Limb (tissue), 2 donors: ENCODE measurements at regions not wholly inside any gene's neighbourhood (a gene's known extent, or its start where the extent isn't known, plus 50 kb on each side); places are given as distances from the start of the nearest gene placed in this dataset.
"Not testable (repeated sequence)": the region's sequence is repeated elsewhere in the genome, so short reads cannot be mapped to it uniquely, and the experiment has no call there.

ENCODE experiments used
- DNase-seq, 2 donors: peaks; one replicate each; pipeline ENCODE4 v3.0.0-alpha.2; 2016; ENCODE audit errors: extremely low spot score in 2 of 2

GRCh38 chr13:30071969-30072817 is 221.8 kb upstream of the UBL3 start:
- DNase-seq, result no peak

DNA sequence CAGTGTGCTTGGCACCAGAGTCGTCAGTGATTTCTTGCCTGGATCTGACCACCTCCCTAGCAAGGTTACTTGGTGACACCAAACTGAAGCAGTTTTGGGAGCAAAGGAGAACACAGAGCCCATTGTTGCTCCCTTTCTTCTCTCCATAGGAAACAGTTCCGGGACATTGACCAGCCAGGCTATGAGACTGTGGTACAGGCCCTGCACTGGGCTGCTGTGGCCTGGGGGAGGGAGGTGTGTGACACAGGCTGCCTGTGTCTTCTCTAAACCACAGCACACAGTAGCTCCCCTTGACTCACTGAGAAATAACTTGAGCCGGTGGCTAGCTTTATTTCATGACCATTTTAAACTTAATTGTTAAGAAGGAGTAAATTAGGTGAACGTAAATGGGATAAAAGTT is 214.8 kb upstream of the UBL3 start:
- DNase-seq, result no peak

DNA sequence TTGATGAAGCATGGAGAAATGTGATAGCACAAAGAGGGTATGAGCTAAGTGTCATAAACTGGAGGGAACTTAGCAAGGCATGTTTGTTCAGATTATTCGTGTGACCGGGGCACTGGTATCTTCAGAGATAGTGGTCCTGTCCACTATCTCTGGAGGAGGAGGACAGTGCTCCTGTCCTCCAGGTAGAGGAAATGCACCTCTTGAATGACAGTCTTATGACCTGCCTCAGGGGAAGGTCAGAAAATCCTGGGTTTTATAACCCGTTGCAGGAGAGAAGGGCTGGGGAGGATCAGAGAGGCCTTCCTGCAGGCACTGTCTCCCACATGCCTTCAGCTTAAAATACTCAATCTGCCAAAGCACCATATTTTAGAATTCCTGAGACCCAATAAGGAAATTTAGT is 213.5 kb upstream of the UBL3 start:
- no peak for DNase-seq

- DNase-seq, result no peak
These were observed 210.8 kb upstream of the UBL3 start for GRCh38 chr13:30061217-30061616.

DNA sequence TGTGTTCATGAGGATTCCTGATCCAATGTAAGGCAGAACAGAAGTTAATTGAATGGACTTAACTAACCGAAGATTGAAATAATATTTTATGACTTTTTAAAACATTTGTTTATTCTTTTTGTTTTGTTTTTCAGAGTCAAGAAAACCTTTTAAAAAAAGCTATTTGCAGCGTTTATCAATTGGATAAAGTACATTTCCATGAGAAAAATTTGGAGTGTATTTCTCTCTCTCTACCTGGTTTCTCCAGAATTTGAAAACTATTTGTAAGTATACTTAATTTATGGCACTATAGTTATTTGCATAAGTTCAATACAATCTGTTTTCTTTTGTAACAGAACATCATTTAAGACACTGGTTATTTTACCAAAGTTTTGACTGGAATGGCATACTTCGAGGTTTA is 208.0 kb upstream of the UBL3 start:
- no peak for DNase-seq

DNA sequence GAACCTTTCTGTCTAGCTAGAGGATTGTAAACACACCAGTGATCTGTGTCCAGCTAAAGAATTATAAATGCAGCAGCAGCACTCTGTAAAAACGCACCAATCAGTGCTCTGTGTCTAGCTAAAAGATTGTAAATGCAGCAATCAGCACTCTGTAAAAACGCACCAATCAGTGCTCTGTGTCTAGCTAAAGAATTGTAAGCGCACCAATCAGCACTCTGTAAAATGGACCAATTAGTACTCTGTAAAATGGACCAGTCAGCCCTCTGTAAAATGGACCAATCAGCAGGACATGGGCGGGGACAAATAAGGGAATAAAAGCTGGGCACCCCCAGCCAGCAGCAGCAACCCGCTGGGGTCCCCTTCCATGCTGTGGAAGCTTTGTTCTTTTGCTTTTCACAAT is 204.1 kb upstream of the UBL3 start:
- not testable (repeated sequence) for DNase-seq

GRCh38 chr13:30053939-30054338 is 203.5 kb upstream of the UBL3 start:
- no peak for DNase-seq

GRCh38 chr13:30052120-30052519 is 201.7 kb upstream of the UBL3 start:
- no peak for DNase-seq

DNA sequence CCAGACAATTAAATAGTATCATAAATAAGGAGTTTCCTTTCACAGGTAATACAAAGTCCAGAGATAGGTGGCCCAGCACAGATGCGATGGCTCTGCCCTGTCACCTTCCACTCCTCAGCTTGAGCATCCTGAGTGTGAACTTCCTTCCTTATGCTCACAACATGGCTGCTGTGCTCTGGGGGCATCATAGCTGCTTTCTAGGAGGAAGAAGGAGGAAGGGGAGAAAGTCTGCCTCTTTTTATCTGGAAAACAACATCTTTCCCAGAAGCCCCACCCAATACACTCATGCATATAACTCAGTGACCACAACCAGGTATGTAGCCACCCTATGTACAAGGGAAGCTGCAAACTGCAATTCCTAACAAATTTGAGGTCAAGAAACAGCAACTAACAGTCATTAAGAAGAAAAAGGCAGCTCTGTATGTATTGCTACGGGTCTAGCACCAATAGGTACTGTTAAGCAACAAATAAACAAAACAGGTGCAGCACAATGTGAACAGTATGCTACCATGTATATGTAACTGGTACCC is 201.2 kb upstream of the UBL3 start:
- DNase-seq, result no peak

GRCh38 chr13:30049692-30050091 is 199.3 kb upstream of the UBL3 start:
- DNase-seq, result no peak

DNA sequence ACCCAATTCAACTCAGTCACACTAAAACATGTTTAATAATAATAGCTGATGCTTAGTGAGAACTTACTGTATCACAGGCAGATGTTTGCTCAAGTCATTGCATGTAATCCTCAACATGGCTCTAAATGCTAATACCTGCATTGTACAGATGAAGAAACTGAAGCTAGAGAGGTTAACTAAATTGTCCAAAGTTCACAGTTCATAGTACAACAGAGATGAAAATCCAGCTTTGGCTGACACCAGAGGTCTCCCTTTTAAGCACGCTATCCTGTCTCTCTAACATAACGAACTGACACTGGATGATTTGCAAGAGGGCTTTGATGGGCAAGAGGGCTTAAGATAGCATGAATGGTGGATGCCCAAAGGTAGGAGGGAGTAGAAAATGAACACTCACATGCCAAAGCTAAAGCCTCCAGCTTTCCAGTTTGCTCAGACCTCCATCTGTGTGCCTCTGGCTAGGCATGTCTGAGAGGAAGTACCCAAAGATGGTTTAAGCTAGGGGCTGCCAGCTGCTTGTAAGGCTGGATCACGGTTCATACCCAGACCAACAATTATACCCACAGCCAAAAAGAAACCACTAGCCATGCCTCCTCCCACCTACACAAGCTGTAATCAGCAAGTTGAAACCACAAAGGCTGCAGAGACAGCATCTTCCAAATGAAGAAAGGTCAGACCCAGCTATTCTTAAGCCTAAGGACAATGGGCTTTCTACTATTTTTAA is 196.9 kb upstream of the UBL3 start:
- DNase-seq, result no peak

DNA sequence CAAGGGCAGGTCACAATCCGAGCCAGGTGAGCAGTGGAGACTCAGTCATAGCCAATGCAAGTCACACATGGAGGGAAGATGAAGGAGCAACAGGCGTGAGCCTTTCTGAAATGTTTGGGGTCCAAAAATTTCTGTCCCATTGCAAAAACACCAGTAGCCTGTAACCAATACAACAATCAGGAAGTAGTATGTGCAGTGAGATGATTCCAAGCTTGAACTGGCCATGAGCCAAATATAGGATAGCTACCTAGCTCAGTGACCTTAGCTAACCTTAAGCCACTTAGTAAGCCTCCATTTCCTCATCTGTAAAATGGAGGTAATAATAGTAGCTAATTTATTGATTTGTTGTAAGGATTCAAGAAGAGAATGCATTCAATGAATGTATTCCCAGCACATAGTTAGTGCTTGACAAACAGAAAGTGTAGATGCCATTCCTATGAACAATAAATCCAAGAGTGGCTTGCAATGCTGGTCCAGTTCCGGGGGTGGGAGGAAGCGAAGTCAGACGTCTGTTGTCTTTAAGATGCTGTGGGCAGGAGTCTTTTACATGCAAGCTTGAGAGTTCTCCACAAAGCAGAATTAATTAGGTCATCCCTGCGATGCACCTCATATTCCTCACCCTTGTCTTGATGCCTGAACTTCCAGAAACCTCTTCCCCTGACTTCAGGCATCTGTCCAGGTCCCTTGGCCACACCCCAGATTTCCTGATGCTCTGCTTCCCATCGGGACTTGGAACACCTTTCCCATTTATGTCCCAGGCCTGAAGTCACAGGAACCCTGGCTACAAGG is 195.7 kb upstream of the UBL3 start:
- no peak for DNase-seq

DNA sequence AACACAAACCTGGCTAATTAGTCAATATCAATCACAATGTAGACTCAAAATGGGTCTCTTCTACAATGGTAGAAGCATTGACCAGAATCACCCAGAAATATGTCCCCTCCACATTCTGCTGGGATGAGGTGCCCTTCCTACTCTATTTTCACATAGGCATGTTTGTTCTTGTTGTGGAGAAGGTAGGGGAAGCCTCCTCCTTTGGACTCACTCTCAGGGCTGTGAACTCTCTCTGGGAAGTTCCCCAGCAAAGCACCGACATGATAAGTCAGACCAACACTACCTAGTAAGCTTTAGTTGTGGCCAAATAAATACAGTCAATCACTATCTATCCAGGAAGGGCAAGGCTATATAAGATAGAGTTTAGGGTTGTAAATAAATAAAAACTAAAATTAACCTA is 194.5 kb upstream of the UBL3 start:
- DNase-seq, result no peak

DNA sequence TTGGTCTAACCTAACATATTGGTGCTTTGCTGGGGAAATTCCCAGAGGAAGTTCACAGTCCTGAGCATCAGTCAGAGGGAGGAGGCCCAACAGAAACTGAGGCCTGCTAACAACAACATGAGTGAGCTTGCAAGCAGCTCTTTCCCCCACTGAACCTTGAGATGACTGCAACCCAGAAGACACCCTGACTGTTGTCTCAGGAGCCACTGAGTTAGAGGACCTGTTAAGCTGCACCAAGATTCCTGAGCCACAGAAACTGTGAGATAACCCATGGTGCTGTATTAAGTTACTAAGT is 193.2 kb upstream of the UBL3 start:
- DNase-seq, result no peak

DNA sequence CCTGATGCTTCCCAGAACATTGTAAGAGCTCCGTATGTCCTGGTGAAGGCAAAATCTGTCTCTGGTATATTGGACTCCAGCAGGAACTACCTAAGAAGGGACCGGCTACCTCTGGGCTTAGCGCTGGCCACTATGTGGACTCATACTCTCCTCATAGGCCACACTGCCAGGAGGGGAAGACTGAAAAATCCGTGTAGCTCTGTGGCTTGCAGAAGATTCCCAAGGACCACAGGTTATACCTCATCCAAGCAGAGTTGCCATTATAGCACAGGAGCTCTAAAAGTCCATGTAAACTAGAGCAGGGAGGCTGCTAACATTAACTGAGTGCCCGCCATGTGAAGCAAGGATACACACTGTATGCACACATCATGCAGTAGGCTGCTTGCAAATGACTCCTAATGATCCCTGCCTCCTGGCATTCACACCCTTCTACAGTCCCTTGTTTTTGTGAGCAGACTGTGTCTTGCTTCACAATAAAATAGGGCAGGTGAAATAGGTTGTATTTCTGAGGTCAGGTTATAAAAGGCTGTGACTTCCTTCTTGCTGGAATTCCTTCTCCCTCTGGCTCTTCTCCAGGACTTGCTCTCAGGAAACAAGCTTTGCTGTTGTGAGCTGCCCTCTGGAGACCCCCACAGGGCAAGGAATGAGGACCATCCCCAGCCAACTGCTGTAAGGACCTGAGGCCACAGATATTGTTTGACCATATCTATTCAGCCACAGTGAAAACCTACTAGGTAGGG is 192.6 kb upstream of the UBL3 start:
- no peak for DNase-seq

- no peak for DNase-seq
These were observed 191.9 kb upstream of the UBL3 start for GRCh38 chr13:30042272-30042671.

- no peak for DNase-seq
These were observed 189.1 kb upstream of the UBL3 start for GRCh38 chr13:30039511-30039911.

DNA sequence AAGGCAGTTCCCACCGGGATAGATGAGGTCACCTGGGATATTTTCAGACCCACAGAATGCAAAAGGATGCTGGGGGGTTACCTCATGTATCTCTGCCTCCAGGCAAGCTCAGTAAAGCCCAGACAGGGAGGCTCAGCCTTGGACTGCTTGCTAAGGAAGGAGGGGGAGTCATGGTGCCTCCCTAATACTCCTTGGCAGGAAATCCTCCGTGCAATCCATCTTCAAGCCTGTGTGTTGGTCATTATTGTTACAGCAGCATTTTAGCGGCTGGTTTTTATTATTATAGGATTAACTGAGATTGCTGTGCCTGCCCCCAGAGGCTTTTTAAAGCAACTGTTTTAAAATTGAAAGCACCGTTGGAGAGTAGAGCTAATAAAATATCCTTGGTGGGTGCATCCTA is 188.5 kb upstream of the UBL3 start:
- peak in 1 of 2 donors; percentile 15 for DNase-seq

- DNase-seq, result no peak
These were observed 187.3 kb upstream of the UBL3 start for GRCh38 chr13:30037766-30038165.

DNA sequence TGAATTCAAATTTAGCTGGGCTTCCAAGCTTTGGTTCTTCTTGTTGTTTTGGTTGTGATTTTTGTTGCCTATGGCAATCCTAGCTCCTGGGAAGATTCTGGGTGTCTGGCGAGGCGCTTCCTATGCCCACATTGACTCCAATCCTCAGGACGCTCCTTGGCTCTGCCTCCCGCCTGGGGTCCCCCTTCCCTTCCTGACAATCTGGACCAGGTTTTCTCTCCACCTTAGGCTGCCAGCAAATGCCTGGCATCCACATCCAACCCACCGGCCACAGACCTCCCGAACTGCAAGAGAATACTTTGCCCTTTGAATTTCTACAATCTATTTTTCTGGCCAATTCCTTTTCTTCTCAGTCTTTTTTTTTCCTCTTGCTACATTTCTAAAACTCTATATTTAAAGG is 186.9 kb upstream of the UBL3 start:
- DNase-seq, result peak in 1 of 2 donors; percentile 47

GRCh38 chr13:30034458-30034795 is 184.0 kb upstream of the UBL3 start:
- peak in 1 of 2 donors; percentile 7 for DNase-seq
